SK-N-SH (cell line): ENCODE measurements at regions not wholly inside any gene's neighbourhood (a gene's known extent, or its start where the extent isn't known, plus 50 kb on each side); places are given as distances from the start of the nearest gene placed in this dataset.

Source experiments
- FOXM1 ChIP-seq: IDR thresholded peaks from 2 replicates; pipeline ENCODE4 v1.4.0; 2012; ENCODE audit warnings: low read depth, mild to moderate bottlenecking
- POLR2AphosphoS5 ChIP-seq: IDR thresholded peaks from 2 replicates; pipeline ENCODE4 v1.6.1; 2012; ENCODE audit warnings: low read depth, low read length
- RAD21 ChIP-seq: IDR thresholded peaks from 2 replicates; pipeline ENCODE4 v1.6.1; 2012; ENCODE audit warnings: mild to moderate bottlenecking, low read length
- RFX5 ChIP-seq: IDR thresholded peaks from 2 replicates; pipeline ENCODE4 v1.6.1; 2012; ENCODE audit warnings: mild to moderate bottlenecking, improper control_type of control experiment, low read length
- RXRA ChIP-seq: IDR thresholded peaks from 2 replicates; pipeline ENCODE4 v1.4.0; 2012; ENCODE audit warnings: low read depth, mild to moderate bottlenecking, borderline replicate concordance
- TAF1 ChIP-seq: IDR thresholded peaks from 2 replicates; pipeline ENCODE4 v1.6.1; 2012; ENCODE audit warnings: low read depth, mild to moderate bottlenecking, low read length, moderate library complexity, borderline replicate concordance
- TEAD4 ChIP-seq: IDR thresholded peaks from 2 replicates; pipeline ENCODE4 v1.4.0; 2012; ENCODE audit warnings: mild to moderate bottlenecking, borderline replicate concordance; ENCODE audit not compliant: insufficient read depth
- TF ChIP-seq, protein P1 (sequence below): fragments of 200-600 bp; sonication (generic); IDR thresholded peaks from 2 replicates; pipeline ENCODE4 v1.6.1; 2017; ENCODE audit warnings: antibody characterized with exemption, mild to moderate bottlenecking, moderate library complexity

DNA sequence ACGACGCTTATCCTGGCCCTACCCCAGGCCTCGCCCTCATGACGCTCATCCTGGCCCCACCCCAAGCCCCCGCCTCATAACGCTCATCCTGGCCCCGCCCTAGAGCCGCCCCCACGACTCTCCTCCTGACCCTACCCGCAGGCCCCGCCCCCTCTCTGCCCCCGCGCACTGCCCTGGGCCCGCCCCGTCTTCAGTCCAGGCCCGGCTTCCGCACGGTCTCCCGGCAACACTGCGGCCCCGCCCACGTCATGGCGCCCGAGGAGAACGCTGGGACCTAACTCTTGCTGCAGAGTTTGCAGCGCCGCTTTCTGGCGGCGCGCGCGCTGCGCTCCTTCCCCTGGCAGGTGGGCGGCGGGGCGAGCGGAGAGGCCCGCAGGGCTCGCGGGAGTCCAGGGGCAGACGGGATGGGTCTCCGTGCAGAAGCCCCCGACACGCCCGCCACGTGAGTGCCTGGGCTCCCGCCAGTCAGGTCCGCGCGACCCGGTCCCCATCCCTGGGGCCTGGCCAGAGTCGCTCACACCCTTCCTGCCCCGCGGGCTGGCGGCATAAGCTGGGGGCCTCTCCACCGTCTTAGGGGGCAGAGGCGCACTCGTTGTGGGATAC, 52.5 kb upstream of the ROPN1B start:
- TF ChIP-seq, protein P1, sequence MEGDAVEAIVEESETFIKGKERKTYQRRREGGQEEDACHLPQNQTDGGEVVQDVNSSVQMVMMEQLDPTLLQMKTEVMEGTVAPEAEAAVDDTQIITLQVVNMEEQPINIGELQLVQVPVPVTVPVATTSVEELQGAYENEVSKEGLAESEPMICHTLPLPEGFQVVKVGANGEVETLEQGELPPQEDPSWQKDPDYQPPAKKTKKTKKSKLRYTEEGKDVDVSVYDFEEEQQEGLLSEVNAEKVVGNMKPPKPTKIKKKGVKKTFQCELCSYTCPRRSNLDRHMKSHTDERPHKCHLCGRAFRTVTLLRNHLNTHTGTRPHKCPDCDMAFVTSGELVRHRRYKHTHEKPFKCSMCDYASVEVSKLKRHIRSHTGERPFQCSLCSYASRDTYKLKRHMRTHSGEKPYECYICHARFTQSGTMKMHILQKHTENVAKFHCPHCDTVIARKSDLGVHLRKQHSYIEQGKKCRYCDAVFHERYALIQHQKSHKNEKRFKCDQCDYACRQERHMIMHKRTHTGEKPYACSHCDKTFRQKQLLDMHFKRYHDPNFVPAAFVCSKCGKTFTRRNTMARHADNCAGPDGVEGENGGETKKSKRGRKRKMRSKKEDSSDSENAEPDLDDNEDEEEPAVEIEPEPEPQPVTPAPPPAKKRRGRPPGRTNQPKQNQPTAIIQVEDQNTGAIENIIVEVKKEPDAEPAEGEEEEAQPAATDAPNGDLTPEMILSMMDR: no peak
- no peak for TF ChIP-seq RFX5
- TF ChIP-seq TAF1: 0 out of 2 replicates have a peak, but pooled peaks have one; percentile 53
- no peak for TF ChIP-seq FOXM1
- TF ChIP-seq RAD21: peak; percentile 56
- no peak for TF ChIP-seq TEAD4
- no peak for TF ChIP-seq POLR2AphosphoS5
- no peak for TF ChIP-seq RXRA
